Neural crest cell (in vitro differentiated cells): ENCODE measurements at regions not wholly inside any gene's neighbourhood (a gene's known extent, or its start where the extent isn't known, plus 50 kb on each side); places are given as distances from the start of the nearest gene placed in this dataset.

Source experiments
- DNase-seq: peaks from one replicate; pipeline ENCODE4 v3.0.0; 2021; ENCODE audit warnings: low read depth, mixed read lengths, low spot score
- H3K27ac Mint-ChIP-seq: one replicate; pipeline ENCODE4 v1.8.0; 2021; ENCODE audit warnings: mild to moderate bottlenecking, mixed read lengths; ENCODE audit not compliant: unreplicated experiment
- H3K27me3 Mint-ChIP-seq: 2 replicates; pipeline ENCODE4 v1.8.0; 2021; ENCODE audit warnings: low read depth, mild to moderate bottlenecking, mixed read lengths
- H3K36me3 Mint-ChIP-seq: 2 replicates; pipeline ENCODE4 v1.8.0; 2021; ENCODE audit warnings: low read depth, mild to moderate bottlenecking, mixed read lengths
- H3K4me1 Mint-ChIP-seq: 2 replicates; pipeline ENCODE4 v1.8.0; 2021; ENCODE audit warnings: mixed read lengths
- H3K4me3 Mint-ChIP-seq: one replicate; pipeline ENCODE4 v1.8.0; 2021; ENCODE audit warnings: mild to moderate bottlenecking, mixed read lengths
- H3K9me3 Mint-ChIP-seq: 2 replicates; pipeline ENCODE4 v1.8.0; 2021; ENCODE audit warnings: mixed read lengths
- TF ChIP-seq, protein P1 (sequence below): fragments of 200-600 bp; sonication (generic); conservative IDR thresholded peaks from 2 replicates; pipeline ENCODE4 v1.5.0; 2021; ENCODE audit warnings: antibody characterized with exemption, mild to moderate bottlenecking

GRCh38 chr1:22373252-22373651 is 78.4 kb upstream of the ZBTB40 start:
- DNase-seq = no peak
- TF ChIP-seq, protein P1, sequence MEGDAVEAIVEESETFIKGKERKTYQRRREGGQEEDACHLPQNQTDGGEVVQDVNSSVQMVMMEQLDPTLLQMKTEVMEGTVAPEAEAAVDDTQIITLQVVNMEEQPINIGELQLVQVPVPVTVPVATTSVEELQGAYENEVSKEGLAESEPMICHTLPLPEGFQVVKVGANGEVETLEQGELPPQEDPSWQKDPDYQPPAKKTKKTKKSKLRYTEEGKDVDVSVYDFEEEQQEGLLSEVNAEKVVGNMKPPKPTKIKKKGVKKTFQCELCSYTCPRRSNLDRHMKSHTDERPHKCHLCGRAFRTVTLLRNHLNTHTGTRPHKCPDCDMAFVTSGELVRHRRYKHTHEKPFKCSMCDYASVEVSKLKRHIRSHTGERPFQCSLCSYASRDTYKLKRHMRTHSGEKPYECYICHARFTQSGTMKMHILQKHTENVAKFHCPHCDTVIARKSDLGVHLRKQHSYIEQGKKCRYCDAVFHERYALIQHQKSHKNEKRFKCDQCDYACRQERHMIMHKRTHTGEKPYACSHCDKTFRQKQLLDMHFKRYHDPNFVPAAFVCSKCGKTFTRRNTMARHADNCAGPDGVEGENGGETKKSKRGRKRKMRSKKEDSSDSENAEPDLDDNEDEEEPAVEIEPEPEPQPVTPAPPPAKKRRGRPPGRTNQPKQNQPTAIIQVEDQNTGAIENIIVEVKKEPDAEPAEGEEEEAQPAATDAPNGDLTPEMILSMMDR = no peak
- no peaks in the 10 kb centered on the region for H3K36me3 Mint-ChIP-seq
- H3K4me1 Mint-ChIP-seq = no peaks in the 10 kb centered on the region
- H3K4me3 Mint-ChIP-seq = no peak overlapping the region
- H3K27me3 Mint-ChIP-seq = peaks cover 26% of the 10 kb centered on the region
- no peaks in the 10 kb centered on the region for H3K9me3 Mint-ChIP-seq
- no peak overlapping the region for H3K27ac Mint-ChIP-seq

- TF ChIP-seq, protein P1 = no peak
- Mint-ChIP-seq H3K36me3 (no peaks in the 10 kb centered on the region), H3K27me3 (peaks cover 21% of the 10 kb centered on the region), H3K4me1 (no peaks in the 10 kb centered on the region), H3K4me3 (no peak overlapping the region), H3K27ac (no peak overlapping the region), H3K9me3 (no peaks in the 10 kb centered on the region)
- DNase-seq = no peak
Observed at GRCh38 chr1:22374001-22374400, 77.7 kb upstream of the ZBTB40 start.

DNA sequence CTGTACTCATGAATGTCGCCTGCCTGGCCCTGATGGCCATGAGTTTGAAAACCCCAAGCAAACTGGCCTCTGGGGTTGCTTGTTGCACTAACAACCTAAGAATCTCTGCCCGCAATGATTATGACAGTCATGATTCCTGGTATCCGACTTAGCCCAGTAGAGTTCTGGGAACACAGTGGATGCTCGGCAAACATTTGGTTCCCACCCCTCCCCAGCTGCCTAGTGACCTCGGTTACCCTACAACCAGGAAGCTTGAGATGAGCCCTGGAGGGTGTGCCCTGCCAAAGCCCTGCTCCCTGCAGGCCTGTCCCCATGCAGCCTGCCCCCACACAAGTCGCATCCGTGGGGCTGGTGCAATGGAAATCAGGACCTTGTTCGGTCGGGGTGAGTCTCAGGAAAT is 76.0 kb upstream of the ZBTB40 start:
- DNase-seq = no peak
- TF ChIP-seq, protein P1 = no peak
- Mint-ChIP-seq H3K9me3 (no peaks in the 10 kb centered on the region), H3K36me3 (no peaks in the 10 kb centered on the region), H3K27ac (no peak overlapping the region), H3K4me3 (no peak overlapping the region), H3K27me3 (peaks cover 11% of the 10 kb centered on the region), H3K4me1 (no peaks in the 10 kb centered on the region)

DNA sequence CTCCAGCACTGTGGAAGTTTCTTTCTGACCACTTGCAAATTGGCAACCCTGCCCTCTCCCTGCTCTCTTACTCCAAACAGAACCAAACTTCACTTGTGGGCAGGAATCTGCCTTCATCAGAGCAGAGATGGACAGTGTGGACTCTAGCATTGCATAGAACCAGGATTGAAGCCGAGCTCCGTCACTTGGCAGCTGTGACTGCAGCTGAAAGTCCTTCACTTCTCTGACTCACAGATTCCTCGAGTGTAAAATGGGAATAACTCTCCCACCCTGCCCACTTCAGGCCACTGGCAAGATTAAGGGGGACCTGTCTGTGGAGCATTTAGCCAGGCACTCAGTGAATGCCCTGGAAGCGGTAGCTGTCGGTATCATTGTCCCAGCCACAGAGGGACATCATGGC is 75.7 kb upstream of the ZBTB40 start:
- Mint-ChIP-seq H3K4me1 (no peaks in the 10 kb centered on the region), H3K36me3 (no peaks in the 10 kb centered on the region), H3K27me3 (peaks cover 13% of the 10 kb centered on the region), H3K4me3 (no peak overlapping the region), H3K9me3 (no peaks in the 10 kb centered on the region), H3K27ac (no peak overlapping the region)
- no peak for DNase-seq
- TF ChIP-seq, protein P1 = no peak

GRCh38 chr1:22376546-22376945 is 75.1 kb upstream of the ZBTB40 start:
- H3K4me3 Mint-ChIP-seq = no peak overlapping the region
- DNase-seq = no peak
- H3K36me3 Mint-ChIP-seq = no peaks in the 10 kb centered on the region
- no peaks in the 10 kb centered on the region for H3K9me3 Mint-ChIP-seq
- TF ChIP-seq, protein P1 = no peak
- H3K4me1 Mint-ChIP-seq = no peaks in the 10 kb centered on the region
- no peak overlapping the region for H3K27ac Mint-ChIP-seq
- H3K27me3 Mint-ChIP-seq = peaks cover 10% of the 10 kb centered on the region

GRCh38 chr1:22376976-22377375 is 74.7 kb upstream of the ZBTB40 start:
- DNase-seq = no peak
- no peaks in the 10 kb centered on the region for H3K4me1 Mint-ChIP-seq
- H3K9me3 Mint-ChIP-seq = no peaks in the 10 kb centered on the region
- H3K27me3 Mint-ChIP-seq = peaks cover 10% of the 10 kb centered on the region
- TF ChIP-seq, protein P1 = no peak
- no peaks in the 10 kb centered on the region for H3K36me3 Mint-ChIP-seq
- H3K4me3 Mint-ChIP-seq = no peak overlapping the region
- H3K27ac Mint-ChIP-seq = no peak overlapping the region
